Activated naive CD8-positive, alpha-beta T cell treated with anti-CD3 and anti-CD28 coated beads, Interleukin-2, amount 10 ng/mL, durations not matched to agents 7 days and 5 days (primary cell): ENCODE measurements at regions not wholly inside any gene's neighbourhood (a gene's known extent, or its start where the extent isn't known, plus 50 kb on each side); places are given as distances from the start of the nearest gene placed in this dataset.

Source experiments
- ATAC-seq: fragments of 150-1000 bp; cut with Tn5 transposase; one replicate; pipeline ENCODE4 v1.10.0; 2021; ENCODE audit warnings: low read depth, moderate library complexity
- POLR2A ChIA-PET: fragments of 350-600 bp; sonication (Branson Sonifier 250); formaldehyde crosslinking; loops from one replicate; lab custom pipeline; 2021; ENCODE audit warnings: antibody characterized with exemption; lab: Charles Lee
- DNase-seq: peaks from one replicate; pipeline ENCODE4 v3.0.0; 2021
- H3K27ac Mint-ChIP-seq: one replicate; pipeline ENCODE4 v1.8.0; 2022; ENCODE audit warnings: mild to moderate bottlenecking, mixed read lengths
- H3K27me3 Mint-ChIP-seq: one replicate; pipeline ENCODE4 v1.8.0; 2022; ENCODE audit warnings: mild to moderate bottlenecking, moderate library complexity, mixed read lengths
- H3K36me3 Mint-ChIP-seq: one replicate; pipeline ENCODE4 v1.8.0; 2021; ENCODE audit warnings: mild to moderate bottlenecking, mixed read lengths
- H3K4me1 Mint-ChIP-seq: one replicate; pipeline ENCODE4 v1.8.0; 2021; ENCODE audit warnings: mixed read lengths
- H3K4me3 Mint-ChIP-seq: one replicate; pipeline ENCODE4 v1.8.0; 2022; ENCODE audit warnings: mild to moderate bottlenecking, moderate library complexity, mixed read lengths
- H3K9me3 Mint-ChIP-seq: one replicate; pipeline ENCODE4 v1.8.0; 2021; ENCODE audit warnings: mixed read lengths

DNA sequence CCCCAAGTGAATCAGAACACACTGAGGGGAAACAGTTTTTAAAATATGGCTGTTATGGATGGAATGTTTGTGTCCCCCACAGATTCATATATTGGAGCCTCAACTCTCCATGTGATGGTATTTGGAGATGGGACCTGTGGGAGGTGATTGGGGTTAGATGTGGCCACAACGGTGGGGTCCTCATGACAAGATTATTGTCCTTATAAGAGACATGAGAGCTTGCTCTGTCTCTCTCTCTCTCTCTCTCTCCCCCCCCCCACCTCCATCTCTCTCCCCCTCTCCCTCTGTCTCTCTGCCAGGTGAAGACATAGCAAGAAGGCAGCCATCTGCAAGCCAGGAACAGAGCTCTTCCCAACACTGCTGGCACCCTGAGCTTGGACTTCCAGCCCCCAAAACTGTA, 315.8 kb upstream of the MGMT start:
- Mint-ChIP-seq H3K36me3 (no peaks in the 10 kb centered on the region), H3K4me1 (no peaks in the 10 kb centered on the region), H3K4me3 (no peak overlapping the region), H3K27ac (no peak overlapping the region), H3K9me3 (peaks cover 4% of the 10 kb centered on the region), H3K27me3 (peaks cover 3% of the 10 kb centered on the region)
- DNase-seq (no peak), ATAC-seq (no peak)
- POLR2A ChIA-PET = no interaction called here

DNA sequence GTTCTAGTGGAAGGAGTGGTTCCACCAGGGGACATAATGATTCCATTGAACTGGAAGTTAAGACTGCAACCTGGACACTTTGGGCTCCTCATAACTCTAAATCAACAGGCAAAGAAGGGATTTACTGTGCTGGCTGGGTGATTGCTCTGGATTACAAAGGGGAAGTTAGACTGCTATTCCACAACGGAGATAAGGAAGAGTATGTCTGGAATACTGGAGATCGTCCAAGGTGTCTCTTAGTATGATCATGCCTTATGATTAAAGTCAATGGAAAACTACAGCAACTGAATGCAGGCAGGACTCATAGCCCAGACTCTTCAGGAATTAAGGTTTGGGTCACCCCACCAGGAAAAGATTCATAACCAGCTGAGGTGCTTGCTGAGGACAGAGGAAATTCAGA, 310.6 kb upstream of the MGMT start:
- H3K27ac Mint-ChIP-seq = no peak overlapping the region
- H3K9me3 Mint-ChIP-seq = peaks cover 6% of the 10 kb centered on the region
- no peak for DNase-seq
- peaks cover 8% of the 10 kb centered on the region for H3K27me3 Mint-ChIP-seq
- no peak overlapping the region for H3K4me3 Mint-ChIP-seq
- peaks cover 3% of the 10 kb centered on the region for H3K4me1 Mint-ChIP-seq
- ATAC-seq = no peak
- H3K36me3 Mint-ChIP-seq = no peaks in the 10 kb centered on the region
- POLR2A ChIA-PET = no interaction called here

DNA sequence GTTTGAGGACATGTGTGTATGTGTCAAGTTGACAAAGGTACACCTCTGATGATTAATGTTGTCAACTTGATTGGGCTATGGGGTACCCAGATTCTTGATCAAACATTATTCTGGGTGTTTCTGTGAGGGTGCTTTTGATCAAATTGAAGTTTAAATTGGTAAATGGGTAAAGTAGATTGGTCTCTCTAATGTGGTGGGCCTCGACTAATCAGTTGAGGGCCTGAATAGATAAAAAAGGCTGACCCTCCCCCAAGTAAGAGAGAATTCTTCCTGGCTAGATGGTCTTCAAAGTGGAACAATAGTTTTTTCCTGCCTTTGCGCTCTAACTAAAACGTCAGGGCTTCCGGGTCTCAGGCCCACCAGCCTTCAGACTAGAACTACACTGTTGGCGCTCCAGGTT, 309.9 kb upstream of the MGMT start:
- ATAC-seq (no peak), DNase-seq (no peak)
- H3K36me3 Mint-ChIP-seq = no peaks in the 10 kb centered on the region
- peaks cover 3% of the 10 kb centered on the region for H3K4me1 Mint-ChIP-seq
- H3K4me3 Mint-ChIP-seq = no peak overlapping the region
- POLR2A ChIA-PET = no interaction called here
- H3K9me3 Mint-ChIP-seq = peaks cover 6% of the 10 kb centered on the region
- peaks cover 5% of the 10 kb centered on the region for H3K27me3 Mint-ChIP-seq
- no peak overlapping the region for H3K27ac Mint-ChIP-seq

DNA sequence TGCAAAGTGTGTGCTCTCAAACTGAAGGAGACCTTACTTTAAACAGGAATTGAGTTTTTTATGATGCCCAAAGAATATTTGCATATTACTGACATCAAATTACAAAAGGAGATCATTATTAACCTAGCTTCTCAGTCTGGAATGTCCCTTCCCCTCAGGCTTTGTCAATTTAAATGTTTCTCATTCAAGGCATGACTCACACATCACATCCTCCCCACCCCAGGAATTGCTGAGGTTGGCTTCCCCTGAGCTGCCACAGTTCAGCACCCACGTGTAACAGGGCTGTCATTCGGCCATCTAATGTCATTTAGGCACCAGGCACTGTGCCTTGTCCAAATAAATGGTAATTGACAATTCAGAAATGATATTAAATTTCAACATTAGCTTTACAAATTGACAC, 305.9 kb upstream of the MGMT start:
- no peak for ATAC-seq
- H3K36me3 Mint-ChIP-seq = no peaks in the 10 kb centered on the region
- peaks cover 2% of the 10 kb centered on the region for H3K9me3 Mint-ChIP-seq
- POLR2A ChIA-PET = no interaction called here
- H3K4me1 Mint-ChIP-seq = peaks cover 3% of the 10 kb centered on the region
- H3K27me3 Mint-ChIP-seq = peaks cover 9% of the 10 kb centered on the region
- no peak overlapping the region for H3K4me3 Mint-ChIP-seq
- no peak for DNase-seq
- H3K27ac Mint-ChIP-seq = peak overlapping the region; percentile 47

DNA sequence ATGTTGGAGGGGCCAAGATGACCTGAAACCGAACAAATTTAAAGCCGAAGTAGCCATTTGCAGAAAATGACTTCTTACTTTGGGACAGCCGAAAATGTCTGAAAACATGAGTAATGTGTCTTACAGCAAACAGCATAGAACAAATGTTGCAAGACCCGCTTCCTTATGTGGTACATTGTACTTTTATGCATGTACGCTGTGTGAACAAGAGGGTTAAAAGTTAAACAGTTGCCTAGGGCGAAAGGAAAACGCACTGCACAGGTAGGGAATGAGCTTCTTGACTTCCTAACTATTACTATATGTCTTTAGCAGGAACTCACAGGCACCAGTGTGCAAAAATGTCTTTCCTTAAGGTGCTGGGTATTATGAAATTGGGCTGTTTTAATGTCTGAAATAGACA, 303.5 kb upstream of the MGMT start:
- DNase-seq (no peak), ATAC-seq (no peak)
- Mint-ChIP-seq H3K36me3 (no peaks in the 10 kb centered on the region), H3K27me3 (peaks cover 9% of the 10 kb centered on the region), H3K4me1 (peaks cover 3% of the 10 kb centered on the region), H3K27ac (no peak overlapping the region), H3K9me3 (no peaks in the 10 kb centered on the region), H3K4me3 (no peak overlapping the region)
- POLR2A ChIA-PET = no interaction called here

DNA sequence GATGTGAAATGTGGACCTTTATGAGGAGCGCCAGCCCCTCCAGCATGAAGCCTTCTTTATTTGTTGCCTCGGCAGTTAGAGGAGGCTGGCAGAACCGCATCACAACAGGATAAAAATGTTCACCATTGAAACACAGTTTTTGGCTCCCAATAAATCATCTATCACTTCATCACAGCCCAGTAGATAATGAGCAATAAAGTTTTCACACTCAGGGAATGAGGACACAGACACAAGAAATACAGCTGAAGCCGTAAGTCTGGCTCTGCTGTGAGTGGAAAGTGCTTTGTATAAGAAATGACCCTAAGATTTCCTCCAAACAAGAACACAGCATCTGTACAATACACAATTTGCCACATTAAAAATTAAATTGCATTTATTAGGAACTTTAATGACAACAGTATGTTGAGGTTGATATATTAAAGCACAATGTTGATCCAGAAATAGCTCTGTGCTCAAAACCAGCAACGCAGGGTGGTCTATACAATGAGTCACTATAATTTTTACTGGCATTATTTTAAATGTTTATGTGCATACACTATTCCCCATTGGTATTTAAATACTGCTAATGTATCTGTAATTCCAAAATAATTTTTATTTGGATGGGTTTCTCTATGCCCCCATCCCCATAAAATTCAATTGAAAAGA, 301.8 kb upstream of the MGMT start:
- POLR2A ChIA-PET = no interaction called here
- H3K27me3 Mint-ChIP-seq = peaks cover 5% of the 10 kb centered on the region
- H3K27ac Mint-ChIP-seq = no peak overlapping the region
- no peak for ATAC-seq
- no peaks in the 10 kb centered on the region for H3K9me3 Mint-ChIP-seq
- H3K4me1 Mint-ChIP-seq = peaks cover 3% of the 10 kb centered on the region
- DNase-seq = no peak
- no peak overlapping the region for H3K4me3 Mint-ChIP-seq
- no peaks in the 10 kb centered on the region for H3K36me3 Mint-ChIP-seq

DNA sequence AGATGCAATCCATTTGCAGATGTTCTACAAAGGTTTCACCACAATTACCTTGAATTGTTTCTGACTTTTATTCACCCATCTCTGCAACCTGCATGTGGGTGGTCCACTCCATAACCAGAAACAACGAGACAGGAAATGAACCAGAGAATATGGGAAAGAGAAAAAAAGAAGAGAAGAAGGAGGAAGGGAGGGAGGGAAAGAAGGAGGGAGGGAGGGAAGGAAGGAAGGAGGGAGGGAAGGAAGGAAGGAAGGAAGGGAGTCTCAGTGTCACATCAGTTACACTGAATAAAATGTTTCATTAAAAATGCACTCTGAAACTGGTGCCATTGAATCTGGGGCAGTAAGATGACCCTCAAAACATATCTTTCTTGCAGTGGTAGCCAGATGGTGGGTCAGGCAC, 301.3 kb upstream of the MGMT start:
- H3K4me3 Mint-ChIP-seq = no peak overlapping the region
- no peaks in the 10 kb centered on the region for H3K36me3 Mint-ChIP-seq
- H3K4me1 Mint-ChIP-seq = peaks cover 3% of the 10 kb centered on the region
- peaks cover 5% of the 10 kb centered on the region for H3K27me3 Mint-ChIP-seq
- H3K27ac Mint-ChIP-seq = no peak overlapping the region
- POLR2A ChIA-PET = no interaction called here
- DNase-seq = no peak
- H3K9me3 Mint-ChIP-seq = no peaks in the 10 kb centered on the region
- no peak for ATAC-seq

DNA sequence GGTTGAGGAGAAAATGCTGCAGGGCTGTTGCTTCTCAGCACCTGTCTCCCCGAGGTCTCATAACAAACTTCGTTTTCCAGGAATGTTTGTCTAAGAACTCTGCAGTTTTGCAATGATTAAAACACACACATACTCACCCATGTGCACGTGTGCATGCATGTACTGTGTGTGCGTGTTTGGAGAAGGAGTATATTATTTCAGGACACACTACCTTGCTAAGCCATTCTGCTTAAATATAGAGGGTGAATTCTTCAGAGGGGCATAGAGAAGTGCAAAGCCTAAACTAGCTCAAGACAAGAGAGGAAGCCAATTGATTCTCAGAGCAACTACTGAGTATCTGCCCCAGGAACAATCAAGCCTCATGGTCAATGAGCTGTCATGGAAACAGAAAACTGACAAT, 298.4 kb upstream of the MGMT start:
- Mint-ChIP-seq H3K36me3 (no peaks in the 10 kb centered on the region), H3K27me3 (peaks cover 6% of the 10 kb centered on the region), H3K9me3 (no peaks in the 10 kb centered on the region), H3K4me3 (no peak overlapping the region), H3K27ac (no peak overlapping the region), H3K4me1 (peaks cover 2% of the 10 kb centered on the region)
- POLR2A ChIA-PET = no interaction called here
- ATAC-seq (no peak), DNase-seq (no peak)

DNA sequence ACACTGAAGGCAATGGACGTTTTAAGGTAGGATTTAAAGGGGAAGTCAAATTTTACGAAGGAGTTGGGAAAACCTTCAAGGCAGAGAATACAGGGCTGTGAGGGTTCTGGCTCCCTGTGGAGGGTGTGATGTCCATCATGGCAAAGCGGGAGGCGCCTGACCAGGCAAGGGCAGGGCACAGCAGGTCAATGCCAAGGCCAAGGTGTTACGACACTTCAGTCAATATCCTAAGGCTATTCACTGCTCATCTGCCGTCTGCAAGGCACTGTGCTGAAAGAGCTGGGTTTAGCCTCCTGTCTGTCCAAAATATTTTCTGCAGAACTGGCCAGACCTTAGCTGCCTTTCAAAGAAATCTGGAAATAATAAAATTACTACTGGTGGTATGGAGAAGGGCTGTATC, 297.9 kb upstream of the MGMT start:
- DNase-seq (no peak), ATAC-seq (no peak)
- POLR2A ChIA-PET = no interaction called here
- H3K36me3 Mint-ChIP-seq = no peaks in the 10 kb centered on the region
- no peaks in the 10 kb centered on the region for H3K9me3 Mint-ChIP-seq
- H3K27ac Mint-ChIP-seq = no peak overlapping the region
- H3K27me3 Mint-ChIP-seq = peaks cover 6% of the 10 kb centered on the region
- H3K4me3 Mint-ChIP-seq = no peak overlapping the region
- peaks cover 2% of the 10 kb centered on the region for H3K4me1 Mint-ChIP-seq

DNA sequence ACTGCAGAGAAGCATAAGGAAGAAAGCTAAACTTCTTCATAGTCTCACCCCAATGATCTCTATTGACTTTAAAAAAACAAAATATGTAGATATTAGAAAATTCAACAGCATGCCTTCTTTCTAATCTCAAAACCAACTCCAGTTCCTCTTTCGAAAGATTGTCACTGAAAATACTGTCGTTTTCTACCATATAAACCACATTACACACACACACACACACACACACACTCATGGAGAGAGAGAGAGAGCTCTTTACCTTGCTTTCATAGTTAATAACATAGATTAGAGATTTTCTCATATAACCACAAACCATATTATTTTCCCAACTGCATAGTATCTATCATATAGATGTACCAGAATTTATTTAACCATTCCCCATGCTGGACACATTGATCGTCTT, 296.2 kb upstream of the MGMT start:
- no peaks in the 10 kb centered on the region for H3K9me3 Mint-ChIP-seq
- DNase-seq = no peak
- peaks cover 5% of the 10 kb centered on the region for H3K4me1 Mint-ChIP-seq
- H3K4me3 Mint-ChIP-seq = no peak overlapping the region
- POLR2A ChIA-PET = no interaction called here
- no peak overlapping the region for H3K27ac Mint-ChIP-seq
- H3K27me3 Mint-ChIP-seq = peaks cover 10% of the 10 kb centered on the region
- H3K36me3 Mint-ChIP-seq = no peaks in the 10 kb centered on the region
- no peak for ATAC-seq

DNA sequence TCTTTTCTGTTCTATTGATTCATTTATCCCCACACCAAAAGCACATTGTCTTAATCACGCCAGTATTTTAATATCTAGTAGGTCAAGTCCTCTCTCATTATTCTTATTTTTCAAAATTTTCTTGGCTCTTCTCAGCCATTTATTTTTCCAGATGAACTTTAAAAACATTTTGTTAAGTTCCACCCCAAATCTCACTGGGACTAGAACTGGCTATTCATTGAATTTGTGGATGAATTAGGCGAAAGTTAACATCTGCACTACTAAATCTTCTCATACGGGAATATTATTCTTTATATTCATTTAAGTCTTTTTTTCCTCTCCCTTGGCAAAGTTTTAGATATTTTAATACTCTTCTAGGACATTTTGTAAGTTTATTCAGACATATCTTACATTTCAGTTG, 295.2 kb upstream of the MGMT start:
- POLR2A ChIA-PET = no interaction called here
- Mint-ChIP-seq H3K36me3 (no peaks in the 10 kb centered on the region), H3K4me1 (peaks cover 5% of the 10 kb centered on the region), H3K4me3 (no peak overlapping the region), H3K27ac (no peak overlapping the region), H3K27me3 (peaks cover 14% of the 10 kb centered on the region), H3K9me3 (no peaks in the 10 kb centered on the region)
- no peak for DNase-seq
- ATAC-seq = no peak

DNA sequence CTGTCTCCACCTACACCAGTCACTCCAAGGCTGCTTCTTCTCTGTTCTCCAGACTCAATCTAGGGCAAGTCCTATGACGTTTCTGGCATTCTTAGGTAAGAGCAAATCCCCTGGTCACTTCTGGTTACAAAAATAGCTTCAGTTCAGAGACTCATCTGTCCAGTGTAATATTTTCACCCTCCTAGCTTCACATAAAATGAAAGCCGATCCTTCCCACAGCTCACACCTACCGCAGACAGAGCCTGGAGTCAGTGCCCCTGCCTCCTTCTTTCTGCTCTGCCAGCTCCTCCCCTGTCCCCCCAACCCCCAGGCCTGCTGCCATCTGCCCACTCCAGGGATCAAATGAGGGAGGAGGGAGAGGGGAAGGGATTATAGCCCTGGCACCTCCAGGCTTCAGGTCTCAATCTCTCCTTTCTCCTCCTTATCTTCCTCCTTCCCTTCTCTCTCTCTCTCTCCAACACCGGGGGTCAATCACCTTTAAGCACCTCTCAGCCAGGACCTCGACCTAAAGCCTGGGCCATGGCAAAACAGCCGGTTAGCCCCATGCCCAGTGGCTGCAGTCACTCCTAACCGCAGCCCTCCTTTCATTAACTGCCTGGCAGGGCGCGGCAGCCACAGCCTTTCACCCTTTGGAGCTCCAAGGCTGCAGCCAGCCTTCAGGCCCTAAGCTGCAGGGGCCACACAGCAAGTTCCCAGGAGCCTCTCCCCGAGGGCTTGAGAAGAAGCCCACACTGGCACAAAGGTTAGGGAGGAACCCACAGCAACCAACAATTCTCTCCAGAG, 292.6 kb upstream of the MGMT start:
- H3K27me3 Mint-ChIP-seq = peaks cover 12% of the 10 kb centered on the region
- POLR2A ChIA-PET = no interaction called here
- peaks cover 5% of the 10 kb centered on the region for H3K4me1 Mint-ChIP-seq
- ATAC-seq = no peak
- no peak overlapping the region for H3K27ac Mint-ChIP-seq
- H3K9me3 Mint-ChIP-seq = no peaks in the 10 kb centered on the region
- DNase-seq = no peak
- no peak overlapping the region for H3K4me3 Mint-ChIP-seq
- no peaks in the 10 kb centered on the region for H3K36me3 Mint-ChIP-seq

DNA sequence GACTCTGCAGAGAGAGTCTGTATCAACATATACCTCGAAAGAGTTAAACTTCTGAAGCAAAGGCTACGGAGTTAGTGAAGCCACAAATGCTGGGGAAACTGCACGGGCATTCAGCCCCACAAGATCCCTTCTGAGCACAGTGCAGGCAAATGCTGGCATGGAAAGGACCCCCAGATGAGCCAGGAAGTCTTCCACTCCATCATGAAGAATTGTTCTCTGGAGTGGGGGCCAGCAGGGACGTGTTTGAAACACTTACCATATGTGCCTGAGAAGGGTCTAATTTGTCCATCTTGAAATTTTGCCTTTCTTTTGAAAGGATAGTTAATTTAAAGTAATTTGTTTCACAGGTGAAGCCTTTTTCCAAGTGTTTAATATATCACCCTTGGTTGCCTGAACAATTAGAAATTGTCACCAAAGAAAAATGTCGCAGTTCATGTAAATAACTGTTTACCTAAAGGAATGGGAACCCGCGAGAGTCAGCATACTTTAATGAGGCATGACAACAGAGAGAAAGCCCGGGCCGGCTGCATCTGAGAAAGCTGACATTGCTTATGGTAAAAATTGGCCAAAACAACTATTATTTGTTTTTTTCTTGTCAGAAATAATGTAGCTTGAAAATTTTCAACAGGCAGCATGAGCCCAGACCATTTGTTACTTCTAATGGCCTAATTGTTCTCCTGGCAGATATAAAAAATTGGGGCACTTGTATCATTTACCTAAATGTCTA, 287.6 kb upstream of the MGMT start:
- H3K4me1 Mint-ChIP-seq = peaks cover 3% of the 10 kb centered on the region
- no peak overlapping the region for H3K4me3 Mint-ChIP-seq
- H3K9me3 Mint-ChIP-seq = peaks cover 1% of the 10 kb centered on the region
- no peak overlapping the region for H3K27ac Mint-ChIP-seq
- H3K27me3 Mint-ChIP-seq = peaks cover 11% of the 10 kb centered on the region
- DNase-seq = no peak
- H3K36me3 Mint-ChIP-seq = no peaks in the 10 kb centered on the region
- ATAC-seq = no peak
- POLR2A ChIA-PET = no interaction called here
